ENCODE measurements at regions not wholly inside any gene's neighbourhood (a gene's known extent, or its start where the extent isn't known, plus 50 kb on each side); places are given as distances from the start of the nearest gene placed in this dataset.
"Not testable (repeated sequence)": the region's sequence is repeated elsewhere in the genome, so short reads cannot be mapped to it uniquely, and the experiment has no call there.

DNA sequence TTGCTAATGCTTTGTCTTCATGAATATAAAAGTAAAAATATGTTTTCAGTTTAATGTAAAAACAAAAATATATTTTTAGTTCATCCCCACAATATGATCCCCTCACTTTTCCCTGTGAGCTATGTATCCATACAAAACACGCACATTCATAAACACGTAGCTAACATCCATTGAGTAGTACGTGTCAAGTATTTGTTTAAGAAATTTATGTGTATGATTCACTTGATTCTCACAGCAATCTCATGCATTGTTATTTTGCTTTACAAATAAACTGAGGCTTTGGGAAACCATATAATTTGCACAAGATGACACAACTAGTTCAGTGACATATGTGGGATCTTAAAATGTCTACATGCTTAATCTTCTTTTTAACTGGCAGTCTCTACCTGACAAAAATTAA is 329.6 kb upstream of the SEMA3C start:
- TF ChIP-seq TARDBP (IDR thresholded peaks at IDR 0.05): no peak
- TF ChIP-seq, protein P1, sequence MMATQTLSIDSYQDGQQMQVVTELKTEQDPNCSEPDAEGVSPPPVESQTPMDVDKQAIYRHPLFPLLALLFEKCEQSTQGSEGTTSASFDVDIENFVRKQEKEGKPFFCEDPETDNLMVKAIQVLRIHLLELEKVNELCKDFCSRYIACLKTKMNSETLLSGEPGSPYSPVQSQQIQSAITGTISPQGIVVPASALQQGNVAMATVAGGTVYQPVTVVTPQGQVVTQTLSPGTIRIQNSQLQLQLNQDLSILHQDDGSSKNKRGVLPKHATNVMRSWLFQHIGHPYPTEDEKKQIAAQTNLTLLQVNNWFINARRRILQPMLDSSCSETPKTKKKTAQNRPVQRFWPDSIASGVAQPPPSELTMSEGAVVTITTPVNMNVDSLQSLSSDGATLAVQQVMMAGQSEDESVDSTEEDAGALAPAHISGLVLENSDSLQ (IDR thresholded peaks at IDR 0.05): no peak
- TF ChIP-seq HDGF (IDR thresholded peaks at IDR 0.05; ENCODE audit: borderline replicate concordance): no peak
- TF ChIP-seq SUZ12 (IDR thresholded peaks at IDR 0.05): no peak
- TF ChIP-seq CTBP1 (IDR thresholded peaks at IDR 0.05; ENCODE audit: borderline replicate concordance): no peak
- TF ChIP-seq ELF4 (IDR thresholded peaks at IDR 0.05): no peak
- no peak for TF ChIP-seq ZNF384 (IDR thresholded peaks at IDR 0.05)
- no peak for TF ChIP-seq BHLHE40 (IDR thresholded peaks at IDR 0.05; ENCODE audit: borderline replicate concordance)
- no peak for TF ChIP-seq FOXA1 (IDR thresholded peaks at IDR 0.05)
- TF ChIP-seq SP1 (IDR thresholded peaks at IDR 0.05): no peak
- no peak for TF ChIP-seq ARNT (IDR thresholded peaks at IDR 0.05)
- TF ChIP-seq L3MBTL2 (conservative IDR thresholded peaks at IDR 0.05): no peak
- TF ChIP-seq FOXK2 (IDR thresholded peaks at IDR 0.05): no peak
- no peak for TF ChIP-seq FOXM1 (IDR thresholded peaks at IDR 0.05; ENCODE audit: borderline replicate concordance)
- no peak for TF ChIP-seq LEF1 (IDR thresholded peaks at IDR 0.05; ENCODE audit: borderline replicate concordance)
- TF ChIP-seq NFRKB (IDR thresholded peaks at IDR 0.05): no peak
- CTCF ChIA-PET: interaction anchor here (0.6 kb wide), 1 partner anchor 1950 kb away, joined by 3 read pairs; no protein-coding TSS in a partner anchor
- POLR2A ChIA-PET: no interaction called here
- DNase-seq (ENCODE audit: extremely low spot score): no peak

DNA sequence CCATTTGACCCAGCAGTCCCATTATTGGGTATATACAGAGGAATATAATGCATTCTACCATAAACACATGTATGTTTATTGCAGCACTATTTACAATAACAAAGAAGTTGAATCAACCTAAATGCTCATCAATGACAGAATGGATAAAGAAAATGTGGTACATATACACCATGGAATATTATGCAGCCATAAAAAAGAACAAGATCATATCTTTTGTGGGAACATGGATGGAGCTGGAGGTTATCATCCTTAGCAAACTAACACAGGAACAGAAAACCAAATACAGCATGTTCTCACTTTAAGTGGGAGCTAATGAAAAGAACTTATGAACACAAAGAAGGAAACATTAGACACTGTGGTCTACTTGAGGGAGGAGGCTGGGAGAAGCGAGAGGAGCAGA is 328.5 kb upstream of the SEMA3C start:
- POLR2A ChIA-PET; CTCF ChIA-PET; DNase-seq (ENCODE audit: extremely low spot score): not testable (repeated sequence)

DNA sequence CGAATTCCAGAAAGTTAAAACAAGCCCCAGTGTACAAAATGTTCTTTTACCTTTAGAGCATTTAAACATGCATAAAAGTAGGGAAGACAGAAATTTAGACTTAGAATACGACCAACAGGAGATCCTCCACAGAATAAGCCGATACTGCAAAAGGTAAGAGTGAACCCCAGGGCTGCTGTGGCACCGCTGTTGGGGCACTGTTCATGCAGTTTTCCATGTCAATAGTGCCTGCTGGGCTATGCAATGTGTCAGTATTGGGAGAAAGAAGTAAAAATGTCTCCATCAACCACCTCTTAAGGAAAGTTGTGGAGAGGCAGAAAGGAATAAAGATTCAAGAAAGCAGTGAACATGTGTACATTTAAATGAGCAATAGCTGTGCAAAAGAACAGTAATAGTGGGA is 326.5 kb upstream of the SEMA3C start:
- no peak for TF ChIP-seq L3MBTL2 (conservative IDR thresholded peaks at IDR 0.05)
- TF ChIP-seq, protein P1 (IDR thresholded peaks at IDR 0.05): no peak
- TF ChIP-seq FOXK2 (IDR thresholded peaks at IDR 0.05): no peak
- TF ChIP-seq SP1 (IDR thresholded peaks at IDR 0.05): no peak
- no peak for TF ChIP-seq LEF1 (IDR thresholded peaks at IDR 0.05; ENCODE audit: borderline replicate concordance)
- TF ChIP-seq HDGF (IDR thresholded peaks at IDR 0.05; ENCODE audit: borderline replicate concordance): no peak
- TF ChIP-seq ARNT (IDR thresholded peaks at IDR 0.05): no peak
- TF ChIP-seq FOXA1 (IDR thresholded peaks at IDR 0.05): no peak
- no peak for TF ChIP-seq FOXM1 (IDR thresholded peaks at IDR 0.05; ENCODE audit: borderline replicate concordance)
- ChIA-PET CTCF (no interaction called here), POLR2A (no interaction called here)
- DNase-seq (ENCODE audit: extremely low spot score): no peak

DNA sequence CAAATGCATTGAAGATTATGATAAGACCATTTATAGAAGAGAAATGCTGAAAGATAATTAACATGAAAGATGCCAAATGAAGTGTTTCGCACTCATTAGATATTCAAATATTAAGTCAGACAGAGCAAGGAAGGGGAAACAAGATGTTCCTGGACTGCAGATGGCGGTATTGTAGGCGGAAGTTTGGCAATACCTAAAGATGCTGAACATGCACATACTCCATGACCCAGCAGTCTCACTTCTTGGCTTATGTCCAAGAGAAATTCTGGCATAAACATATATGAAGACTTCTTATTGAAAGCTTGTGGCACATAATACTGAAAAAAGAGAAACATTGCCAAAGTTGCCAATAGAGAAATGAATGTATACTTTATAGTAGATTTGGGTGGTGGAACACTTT is 325.4 kb upstream of the SEMA3C start:
- CTCF ChIA-PET: no interaction called here
- peak; percentile 14 for DNase-seq (ENCODE audit: extremely low spot score)

DNA sequence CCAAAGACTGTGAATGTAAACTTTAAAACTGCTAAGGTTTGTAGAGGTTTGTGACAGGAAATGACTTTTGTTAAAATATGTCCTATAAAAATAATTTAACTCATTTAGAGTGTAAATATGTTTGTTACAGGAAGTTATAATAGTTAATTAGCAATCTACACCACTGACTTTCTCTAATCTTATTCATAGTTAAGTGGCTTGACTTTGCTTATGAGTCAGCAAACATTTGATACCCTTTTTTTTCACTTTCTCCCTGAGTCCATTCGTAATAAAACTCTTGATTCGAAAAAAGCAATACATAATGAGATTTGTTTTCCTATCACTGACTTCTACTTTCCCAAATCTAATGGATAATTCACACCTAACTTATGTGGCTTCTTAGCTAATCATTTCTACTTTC is 317.7 kb upstream of the SEMA3C start:
- DNase-seq (ENCODE audit: extremely low spot score): no peak
- CTCF ChIA-PET: interaction anchor here (0.7 kb wide), 1 partner anchor 403 kb away, joined by 4 read pairs; no protein-coding TSS in a partner anchor
- TF ChIP-seq, protein P1 (IDR thresholded peaks at IDR 0.05): no peak
- no peak for TF ChIP-seq TARDBP (IDR thresholded peaks at IDR 0.05)
- TF ChIP-seq ZNF384 (IDR thresholded peaks at IDR 0.05): no peak
- POLR2A ChIA-PET: no interaction called here

More for the DNA sequence above, 325.4 kb upstream of the SEMA3C start:
- POLR2A ChIA-PET: no interaction called here
- no peak for TF ChIP-seq FOXA1 (IDR thresholded peaks at IDR 0.05)
- no peak for TF ChIP-seq L3MBTL2 (conservative IDR thresholded peaks at IDR 0.05)
- no peak for TF ChIP-seq SUZ12 (IDR thresholded peaks at IDR 0.05)
- TF ChIP-seq FOXK2 (IDR thresholded peaks at IDR 0.05): no peak
- TF ChIP-seq ARNT (IDR thresholded peaks at IDR 0.05): no peak
- TF ChIP-seq, protein P1 (IDR thresholded peaks at IDR 0.05): no peak
- TF ChIP-seq LEF1 (IDR thresholded peaks at IDR 0.05; ENCODE audit: borderline replicate concordance): no peak
- no peak for TF ChIP-seq BHLHE40 (IDR thresholded peaks at IDR 0.05; ENCODE audit: borderline replicate concordance)

DNA sequence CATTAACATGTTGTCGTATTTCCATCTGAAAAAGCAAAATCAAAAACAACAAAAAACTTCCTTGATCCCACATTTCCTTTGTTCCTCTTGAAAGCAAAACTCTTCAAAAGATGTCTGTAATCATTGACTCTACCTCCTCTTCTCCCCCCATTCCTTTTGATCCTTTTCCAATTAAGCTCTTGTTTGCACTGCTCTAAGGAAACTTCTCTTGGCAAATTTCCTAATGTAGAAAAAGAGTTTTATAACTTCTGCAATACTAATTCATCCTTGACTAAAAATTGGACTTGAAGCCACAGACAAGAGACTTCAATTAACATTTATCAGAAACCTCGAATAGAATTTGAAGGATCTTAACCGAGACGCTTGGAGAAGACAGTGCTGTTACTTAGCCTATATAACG is 317.1 kb upstream of the SEMA3C start:
- DNase-seq (ENCODE audit: extremely low spot score): no peak
- POLR2A ChIA-PET: no interaction called here
- TF ChIP-seq ZNF384 (IDR thresholded peaks at IDR 0.05) (no peak), BHLHE40 (IDR thresholded peaks at IDR 0.05; ENCODE audit: borderline replicate concordance) (no peak), L3MBTL2 (conservative IDR thresholded peaks at IDR 0.05) (no peak), SP1 (IDR thresholded peaks at IDR 0.05) (no peak), SUZ12 (IDR thresholded peaks at IDR 0.05) (no peak), FOXA1 (IDR thresholded peaks at IDR 0.05) (no peak), ARNT (IDR thresholded peaks at IDR 0.05) (no peak), HDGF (IDR thresholded peaks at IDR 0.05; ENCODE audit: borderline replicate concordance) (no peak), NFRKB (IDR thresholded peaks at IDR 0.05) (no peak), FOXK2 (IDR thresholded peaks at IDR 0.05) (no peak), CTBP1 (IDR thresholded peaks at IDR 0.05; ENCODE audit: borderline replicate concordance) (no peak), TARDBP (IDR thresholded peaks at IDR 0.05) (no peak), ELF4 (IDR thresholded peaks at IDR 0.05) (no peak), LEF1 (IDR thresholded peaks at IDR 0.05; ENCODE audit: borderline replicate concordance) (no peak)
- TF ChIP-seq, protein P1 (IDR thresholded peaks at IDR 0.05): no peak
- CTCF ChIA-PET: no interaction called here

All from HEK293T (cell line).